ENCODE measurements at regions not wholly inside any gene's neighbourhood (a gene's known extent, or its start where the extent isn't known, plus 50 kb on each side); places are given as distances from the start of the nearest gene placed in this dataset.

GRCh38 chr14:30799933-30800332 is 74.4 kb upstream of the COCH start:
- POLR2A ChIA-PET = no interaction called here
- H3K4me1 ChIP-seq (ENCODE audit: control insufficient read depth, insufficient read depth, low read length) = no peaks in the 10 kb centered on the region
- intact Hi-C loops (cut with micrococcal nuclease; ENCODE audit: unreplicated experiment) (no loop called here), in situ Hi-C loops (cut with MboI) (no loop called here)
- H3K9me3 ChIP-seq (replicated peaks; ENCODE audit: control insufficient read depth, insufficient read depth, low read length) = no peaks in the 10 kb centered on the region
- peak; percentile 51 for ATAC-seq
- no peaks in the 10 kb centered on the region for H3K36me3 ChIP-seq (ENCODE audit: control insufficient read depth in 2 of 2, insufficient read depth in 2 of 2, low read length in 1 of 2)
- DNase-seq (ENCODE audit: low read depth, low spot score) = no peak
- CTCF ChIA-PET = no interaction called here
- no peak overlapping the region for H3K9ac ChIP-seq (ENCODE audit: control insufficient read depth, insufficient read depth, low read length)
- BruUV-seq (replicated peaks) = no TSS peak
- SMC1A ChIA-PET (ENCODE audit: uncharacterized antibody, unreplicated experiment) = no interaction called here
- H3K27me3 ChIP-seq (replicated peaks in 1 of 2; ENCODE audit: control insufficient read depth in 2 of 2, insufficient read depth in 2 of 2, low read length in 1 of 2) = no peaks in the 10 kb centered on the region
- no peak overlapping the region for H3K4me2 ChIP-seq (ENCODE audit: control insufficient read depth, insufficient read depth)
- 4% methylated on average over 1 of the region's 1 CpG for WGBS (ENCODE audit: insufficient coverage, insufficient replicate concordance, low lambda C conversion rate, missing lambda C conversion rate)
- H3K27ac ChIP-seq (ENCODE audit: control insufficient read depth, insufficient read depth) = no peak overlapping the region
- H4K20me1 ChIP-seq (ENCODE audit: control insufficient read depth, insufficient read depth) = no peaks in the 10 kb centered on the region
- no peak overlapping the region for H2AFZ ChIP-seq (ENCODE audit: control insufficient read depth, low read depth, low read length)
- no peak for FAIRE-seq
- no peaks in the 10 kb centered on the region for H3K79me2 ChIP-seq (ENCODE audit: control insufficient read depth, insufficient read depth, low read length)
- no peak overlapping the region for H3K4me3 ChIP-seq
- RAD21 ChIA-PET (ENCODE audit: unreplicated experiment) = no interaction called here
- no peak for TF ChIP-seq E4F1 (IDR thresholded peaks at IDR 0.05; ENCODE audit: borderline replicate concordance, partially characterized antibody)
- TF ChIP-seq KLF5 (IDR thresholded peaks at IDR 0.05; ENCODE audit: partially characterized antibody) = no peak
- TF ChIP-seq IKZF1 (conservative IDR thresholded peaks at IDR 0.05) = peak; percentile 66
- TF ChIP-seq ZBTB40 (IDR thresholded peaks at IDR 0.05; ENCODE audit: borderline replicate concordance) = no peak
- TF ChIP-seq PKNOX1 (IDR thresholded peaks at IDR 0.05) = no peak
- TF ChIP-seq NBN (IDR thresholded peaks at IDR 0.05) = no peak
- no peak for TF ChIP-seq STAT1 (conservative IDR thresholded peaks at IDR 0.05)
- no peak for TF ChIP-seq RB1 (IDR thresholded peaks at IDR 0.05; ENCODE audit: borderline replicate concordance)
- TF ChIP-seq CREB1 (IDR thresholded peaks at IDR 0.05; ENCODE audit: low read depth) = no peak
- TF ChIP-seq CHD2 (IDR thresholded peaks at IDR 0.05; ENCODE audit: borderline replicate concordance, low read depth, low read length) = no peak
- no peak for TF ChIP-seq MYC (IDR thresholded peaks at IDR 0.05; ENCODE audit: insufficient read depth, insufficient read length, insufficient replicate concordance, low read length, severe bottlenecking)
- TF ChIP-seq TCF7 (IDR thresholded peaks at IDR 0.05; ENCODE audit: borderline replicate concordance) = no peak
- no peak for TF ChIP-seq SIX5 (IDR thresholded peaks at IDR 0.05; ENCODE audit: low read depth, low read length, severe bottlenecking)
- TF ChIP-seq TAF1 (IDR thresholded peaks at IDR 0.05; ENCODE audit: borderline replicate concordance, low read depth, low read length) = no peak
- TF ChIP-seq MTA2 (IDR thresholded peaks at IDR 0.05; ENCODE audit: low read depth) = peak; percentile 49; the same call in 1 of the 2 replicates
- TF ChIP-seq RUNX3 (IDR thresholded peaks at IDR 0.05; ENCODE audit: low read length) = no peak
- TF ChIP-seq NR2C2 (IDR thresholded peaks at IDR 0.05; ENCODE audit: borderline replicate concordance, control insufficient read depth, insufficient read length, low read depth) = no peak
- no peak for TF ChIP-seq NFIC (IDR thresholded peaks at IDR 0.05; ENCODE audit: low read depth, low read length)
